GM21447 (cell line): ENCODE measurements at regions not wholly inside any gene's neighbourhood (a gene's known extent, or its start where the extent isn't known, plus 50 kb on each side); places are given as distances from the start of the nearest gene placed in this dataset.
"Not testable (repeated sequence)": the region's sequence is repeated elsewhere in the genome, so short reads cannot be mapped to it uniquely, and the experiment has no call there.

ENCODE experiments used
- ATAC-seq: cut with Tn5 transposase; IDR thresholded peaks from one replicate; pipeline ENCODE4 v1.9.1; 2021; ENCODE audit not compliant: unreplicated experiment

GRCh38 chr6:86872810-86873209, 64.5 kb upstream of the HTR1E start:
- ATAC-seq: not testable (repeated sequence)

- no peak for ATAC-seq
These were observed 65.6 kb upstream of the HTR1E start for GRCh38 chr6:86871681-86872080.

- ATAC-seq: no peak
These were observed 67.8 kb upstream of the HTR1E start for GRCh38 chr6:86869500-86869899.

- ATAC-seq: no peak
These were observed 77.8 kb upstream of the HTR1E start for GRCh38 chr6:86859513-86859912.

GRCh38 chr6:86858970-86859369, 78.4 kb upstream of the HTR1E start:
- ATAC-seq: no peak

GRCh38 chr6:86857783-86858182, 79.5 kb upstream of the HTR1E start:
- ATAC-seq: no peak

GRCh38 chr6:86856937-86857563, 80.3 kb upstream of the HTR1E start:
- no peak for ATAC-seq

GRCh38 chr6:86856379-86856778, 80.9 kb upstream of the HTR1E start:
- no peak for ATAC-seq

GRCh38 chr6:86848986-86849385, 88.3 kb upstream of the HTR1E start:
- no peak for ATAC-seq

- ATAC-seq: no peak
These were observed 104.6 kb upstream of the HTR1E start for GRCh38 chr6:86832686-86833085.

- ATAC-seq: no peak
These were observed 111.9 kb upstream of the HTR1E start for GRCh38 chr6:86825436-86825835.

GRCh38 chr6:86822747-86823146, 114.6 kb upstream of the HTR1E start:
- no peak for ATAC-seq

GRCh38 chr6:86820750-86821149, 116.6 kb upstream of the HTR1E start:
- ATAC-seq: peak; percentile 60

- ATAC-seq: no peak
These were observed 143.7 kb upstream of the HTR1E start for GRCh38 chr6:86793649-86794048.

GRCh38 chr6:86791476-86791875, 145.9 kb upstream of the HTR1E start:
- no peak for ATAC-seq

GRCh38 chr6:86789779-86790411, 147.4 kb upstream of the HTR1E start:
- no peak for ATAC-seq

- no peak for ATAC-seq
These were observed 155.0 kb upstream of the HTR1E start for GRCh38 chr6:86782328-86782727.

GRCh38 chr6:86780923-86781322, 156.4 kb upstream of the HTR1E start:
- ATAC-seq: no peak

- no peak for ATAC-seq
These were observed 161.4 kb upstream of the HTR1E start for GRCh38 chr6:86775893-86776292.

GRCh38 chr6:86765211-86765610, 172.1 kb upstream of the HTR1E start:
- ATAC-seq: no peak

- ATAC-seq: not testable (repeated sequence)
These were observed 177.4 kb upstream of the HTR1E start for GRCh38 chr6:86759953-86760352.

GRCh38 chr6:86756640-86757229, 180.6 kb upstream of the HTR1E start:
- no peak for ATAC-seq

- no peak for ATAC-seq
These were observed 193.3 kb upstream of the HTR1E start for GRCh38 chr6:86744048-86744447.
